Sigmoid colon (tissue), 3 donors: ENCODE measurements at regions not wholly inside any gene's neighbourhood (a gene's known extent, or its start where the extent isn't known, plus 50 kb on each side); places are given as distances from the start of the nearest gene placed in this dataset.

Experiments used
- POLR2A ChIP-seq, 2 donors: fragments of 450-650 bp; IDR thresholded peaks; one replicate each; pipeline ENCODE4 v1.6.1; 2016; ENCODE audit warnings: antibody characterized with exemption in 2 of 2, mild to moderate bottlenecking in 2 of 2, moderate library complexity in 2 of 2
- TF ChIP-seq, protein P1 (sequence below), 4 experiments: fragments of 450-650 bp in 3 of 4; fragments of 200-600 bp in 1 of 4; IDR thresholded peaks; one replicate each; pipeline ENCODE4 v1.5.1; 2016 to 2019; ENCODE audit warnings: antibody characterized with exemption in 4 of 4, mild to moderate bottlenecking in 3 of 4, moderate library complexity in 2 of 4

DNA sequence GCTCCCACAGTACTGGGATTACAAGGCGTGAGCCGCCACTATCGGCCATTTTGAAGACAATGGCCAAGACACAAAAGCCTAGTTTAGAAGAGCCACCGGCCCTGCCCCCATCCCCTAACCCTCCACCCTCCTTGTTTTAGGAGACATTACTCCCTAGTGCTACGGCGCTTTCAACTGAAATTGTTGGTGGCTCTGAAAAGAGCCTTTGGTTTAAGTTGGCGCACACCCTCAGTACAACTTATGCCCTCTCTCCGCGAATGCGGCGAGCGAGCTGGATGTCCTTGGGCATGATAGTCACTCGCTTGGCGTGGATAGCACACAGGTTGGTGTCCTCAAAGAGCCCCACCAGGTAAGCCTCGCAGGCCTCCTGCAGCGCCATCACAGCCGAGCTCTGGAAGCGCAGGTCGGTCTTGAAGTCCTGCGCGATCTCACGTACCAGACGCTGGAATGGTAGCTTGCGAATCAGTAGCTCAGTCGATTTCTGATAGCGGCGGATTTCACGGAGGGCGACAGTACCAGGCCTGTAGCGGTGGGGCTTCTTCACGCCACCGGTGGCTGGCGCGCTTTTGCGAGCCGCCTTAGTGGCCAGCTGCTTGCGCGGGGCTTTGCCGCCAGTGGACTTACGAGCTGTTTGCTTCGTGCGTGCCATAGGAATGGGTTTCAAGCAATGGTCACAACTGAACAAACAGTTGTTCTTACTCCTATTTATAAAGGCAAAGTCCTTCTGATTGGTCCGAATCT, 114.9 kb upstream of the BTN3A2 start:
- TF ChIP-seq, protein P1, sequence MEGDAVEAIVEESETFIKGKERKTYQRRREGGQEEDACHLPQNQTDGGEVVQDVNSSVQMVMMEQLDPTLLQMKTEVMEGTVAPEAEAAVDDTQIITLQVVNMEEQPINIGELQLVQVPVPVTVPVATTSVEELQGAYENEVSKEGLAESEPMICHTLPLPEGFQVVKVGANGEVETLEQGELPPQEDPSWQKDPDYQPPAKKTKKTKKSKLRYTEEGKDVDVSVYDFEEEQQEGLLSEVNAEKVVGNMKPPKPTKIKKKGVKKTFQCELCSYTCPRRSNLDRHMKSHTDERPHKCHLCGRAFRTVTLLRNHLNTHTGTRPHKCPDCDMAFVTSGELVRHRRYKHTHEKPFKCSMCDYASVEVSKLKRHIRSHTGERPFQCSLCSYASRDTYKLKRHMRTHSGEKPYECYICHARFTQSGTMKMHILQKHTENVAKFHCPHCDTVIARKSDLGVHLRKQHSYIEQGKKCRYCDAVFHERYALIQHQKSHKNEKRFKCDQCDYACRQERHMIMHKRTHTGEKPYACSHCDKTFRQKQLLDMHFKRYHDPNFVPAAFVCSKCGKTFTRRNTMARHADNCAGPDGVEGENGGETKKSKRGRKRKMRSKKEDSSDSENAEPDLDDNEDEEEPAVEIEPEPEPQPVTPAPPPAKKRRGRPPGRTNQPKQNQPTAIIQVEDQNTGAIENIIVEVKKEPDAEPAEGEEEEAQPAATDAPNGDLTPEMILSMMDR (IDR thresholded peaks at IDR 0.05), result no peak
- peak; percentile 11 to 63 for TF ChIP-seq POLR2A (IDR thresholded peaks at IDR 0.05)
